ENCODE measurements at regions not wholly inside any gene's neighbourhood (a gene's known extent, or its start where the extent isn't known, plus 50 kb on each side); places are given as distances from the start of the nearest gene placed in this dataset.

GRCh38 chr15:70510433-70510832 is 252.9 kb downstream of the UACA start:
- no peak for TF ChIP-seq CTCF (IDR thresholded peaks at IDR 0.05)
- no peak for TF ChIP-seq POLR2A (IDR thresholded peaks at IDR 0.05; ENCODE audit: low read depth)
